Epithelial cell of esophagus (primary cell): ENCODE measurements at regions not wholly inside any gene's neighbourhood (a gene's known extent, or its start where the extent isn't known, plus 50 kb on each side); places are given as distances from the start of the nearest gene placed in this dataset.

Experiments
- DNase-seq: peaks from one replicate; pipeline ENCODE4 v3.0.0; 2010; ENCODE audit warnings: low read depth
- H3K4me3 ChIP-seq: 2 replicates; pipeline ENCODE4 v1.5.1; 2011; ENCODE audit warnings: mild to moderate bottlenecking, low read length, control low read depth
- TF ChIP-seq, protein P1 (sequence below): IDR thresholded peaks from 2 replicates; pipeline ENCODE4 v1.5.1; 2011; ENCODE audit warnings: low read depth, mild to moderate bottlenecking, low read length, control low read depth, inconsistent platforms; ENCODE audit not compliant: insufficient read depth; ENCODE audit errors: missing control alignments

DNA sequence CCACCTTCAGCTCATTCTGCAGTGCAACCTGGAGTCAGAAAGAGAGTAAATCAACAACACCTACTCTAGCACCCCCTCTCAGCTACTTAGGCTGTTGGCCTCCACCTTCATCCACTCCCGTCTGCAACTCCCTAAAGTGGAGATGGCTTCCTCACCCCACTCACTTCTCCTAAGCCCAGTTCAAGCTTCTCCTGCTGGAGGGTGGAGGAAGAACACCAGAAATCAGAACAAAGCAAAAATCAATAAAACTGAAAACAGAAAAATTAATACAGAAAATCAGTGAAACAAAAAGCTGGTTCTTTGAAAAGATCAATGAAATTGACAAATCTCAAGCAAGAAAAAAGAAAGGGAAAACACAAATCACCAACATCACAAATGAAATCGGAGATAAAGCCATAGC lies 191.7 kb downstream of the ANAPC1 start:
- TF ChIP-seq, protein P1, sequence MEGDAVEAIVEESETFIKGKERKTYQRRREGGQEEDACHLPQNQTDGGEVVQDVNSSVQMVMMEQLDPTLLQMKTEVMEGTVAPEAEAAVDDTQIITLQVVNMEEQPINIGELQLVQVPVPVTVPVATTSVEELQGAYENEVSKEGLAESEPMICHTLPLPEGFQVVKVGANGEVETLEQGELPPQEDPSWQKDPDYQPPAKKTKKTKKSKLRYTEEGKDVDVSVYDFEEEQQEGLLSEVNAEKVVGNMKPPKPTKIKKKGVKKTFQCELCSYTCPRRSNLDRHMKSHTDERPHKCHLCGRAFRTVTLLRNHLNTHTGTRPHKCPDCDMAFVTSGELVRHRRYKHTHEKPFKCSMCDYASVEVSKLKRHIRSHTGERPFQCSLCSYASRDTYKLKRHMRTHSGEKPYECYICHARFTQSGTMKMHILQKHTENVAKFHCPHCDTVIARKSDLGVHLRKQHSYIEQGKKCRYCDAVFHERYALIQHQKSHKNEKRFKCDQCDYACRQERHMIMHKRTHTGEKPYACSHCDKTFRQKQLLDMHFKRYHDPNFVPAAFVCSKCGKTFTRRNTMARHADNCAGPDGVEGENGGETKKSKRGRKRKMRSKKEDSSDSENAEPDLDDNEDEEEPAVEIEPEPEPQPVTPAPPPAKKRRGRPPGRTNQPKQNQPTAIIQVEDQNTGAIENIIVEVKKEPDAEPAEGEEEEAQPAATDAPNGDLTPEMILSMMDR, result no peak
- no peak for DNase-seq
- H3K4me3 ChIP-seq, result no peak overlapping the region

- TF ChIP-seq, protein P1, result no peak
- peak; percentile 49 for DNase-seq
- H3K4me3 ChIP-seq, result no peak overlapping the region
Observed at GRCh38 chr2:111694700-111695101, 189.3 kb downstream of the ANAPC1 start.

GRCh38 chr2:111695441-111696007 lies 188.5 kb downstream of the ANAPC1 start:
- TF ChIP-seq, protein P1, result no peak
- DNase-seq, result no peak
- H3K4me3 ChIP-seq, result no peak overlapping the region

- no peak for DNase-seq
- TF ChIP-seq, protein P1, result no peak
- no peak overlapping the region for H3K4me3 ChIP-seq
Observed at GRCh38 chr2:111696226-111696625, 187.8 kb downstream of the ANAPC1 start.

- TF ChIP-seq, protein P1, result no peak
- no peak for DNase-seq
Observed at GRCh38 chr2:111697560-111697959, 186.4 kb downstream of the ANAPC1 start.

GRCh38 chr2:111698089-111698488 lies 185.9 kb downstream of the ANAPC1 start:
- H3K4me3 ChIP-seq, result no peak overlapping the region
- TF ChIP-seq, protein P1, result no peak
- no peak for DNase-seq

More at GRCh38 chr2:111697560-111697959, 186.4 kb downstream of the ANAPC1 start:
- H3K4me3 ChIP-seq, result no peak overlapping the region
